ENCODE measurements at regions not wholly inside any gene's neighbourhood (a gene's known extent, or its start where the extent isn't known, plus 50 kb on each side); places are given as distances from the start of the nearest gene placed in this dataset.

- TF ChIP-seq REST (IDR thresholded peaks at IDR 0.05; ENCODE audit: low read depth) (no peak), RAD21 (IDR thresholded peaks at IDR 0.05; ENCODE audit: low read depth) (no peak), SP1 (IDR thresholded peaks at IDR 0.05; ENCODE audit: low read depth) (no peak), EZH2 (IDR thresholded peaks at IDR 0.05) (no peak), MAX (IDR thresholded peaks at IDR 0.05) (no peak)
Observed at GRCh38 chr14:40292664-40293063, 860.4 kb upstream of the FBXO33 start (continued).

DNA sequence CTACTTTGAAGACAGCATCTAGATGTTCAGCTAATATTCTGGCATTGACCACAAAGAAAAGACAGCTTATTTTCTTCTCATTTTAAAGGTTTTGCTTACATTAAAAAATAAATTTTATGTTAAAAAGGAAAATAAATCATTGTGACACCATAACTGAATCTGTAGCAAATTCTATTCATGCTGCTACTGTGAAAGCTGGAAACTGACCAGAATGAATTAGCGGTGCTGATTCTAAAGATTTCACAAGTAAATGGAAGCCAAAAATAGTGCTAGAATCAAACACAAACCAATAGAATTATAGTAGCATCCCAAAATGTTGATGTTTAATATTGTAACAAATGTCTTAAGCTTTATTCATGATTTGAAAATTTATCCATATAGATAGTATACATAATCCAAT lies 850.0 kb upstream of the FBXO33 start:
- H3K4me3 ChIP-seq (replicated peaks in 1 of 2; ENCODE audit: low read depth in 1 of 2, low read length in 2 of 2), result no peak overlapping the region
- H4K20me1 ChIP-seq (ENCODE audit: insufficient read depth), result no peaks in the 10 kb centered on the region
- H3K9me2 ChIP-seq (ENCODE audit: insufficient read depth), result no peaks in the 10 kb centered on the region
- no TSS peak for BruUV-seq (replicated peaks)
- no peak overlapping the region for H3K27ac ChIP-seq (ENCODE audit: low read depth, low read length)
- no peak overlapping the region for H2AFZ ChIP-seq (ENCODE audit: low read depth, low read length, poor library complexity, severe bottlenecking)
- RAD21 ChIA-PET (ENCODE audit: low non-redundant PET in 1 of 2, low total read pairs in 2 of 2, uncharacterized antibody in 2 of 2, unreplicated experiment in 2 of 2), result interaction anchor here in 1 of 2 experiments (0.6 kb wide), 1 partner anchor 135 kb away, joined by 3 read pairs; no protein-coding TSS in a partner anchor
- H3K9ac ChIP-seq (ENCODE audit: low read length), result no peak overlapping the region
- intact Hi-C loops (cut with micrococcal nuclease), result no loop called here
- CTCF ChIA-PET, result interaction anchor here (0.6 kb wide), 1 partner anchor 217 kb away, joined by 5 read pairs; no protein-coding TSS in a partner anchor
- ATAC-seq, result no peak
- no peak overlapping the region for H3K4me2 ChIP-seq (ENCODE audit: low read length)
- no peaks in the 10 kb centered on the region for H3K9me3 ChIP-seq (ENCODE audit: control insufficient read depth in 1 of 2, insufficient read depth in 1 of 2, low read depth in 1 of 2, low read length in 2 of 2)
- no peaks in the 10 kb centered on the region for H3K4me1 ChIP-seq (ENCODE audit: control insufficient read depth in 1 of 2, insufficient read depth in 2 of 2, low read length in 2 of 2)
- POLR2A ChIA-PET, result no interaction called here
- no peaks in the 10 kb centered on the region for H3K27me3 ChIP-seq (ENCODE audit: insufficient read depth, low read length)
- no peak for DNase-seq (ENCODE audit: low read depth, low spot score)
- no peaks in the 10 kb centered on the region for H3K36me3 ChIP-seq (ENCODE audit: control insufficient read depth in 1 of 2, insufficient read depth in 2 of 2, low read length in 2 of 2)
- H3K79me2 ChIP-seq (ENCODE audit: insufficient read depth, low read length), result no peaks in the 10 kb centered on the region
- no peak for TF ChIP-seq CEBPB (IDR thresholded peaks at IDR 0.05; ENCODE audit: low read depth)
- TF ChIP-seq FOSL1 (IDR thresholded peaks at IDR 0.05; ENCODE audit: low read depth), result no peak
- TF ChIP-seq, protein P1, sequence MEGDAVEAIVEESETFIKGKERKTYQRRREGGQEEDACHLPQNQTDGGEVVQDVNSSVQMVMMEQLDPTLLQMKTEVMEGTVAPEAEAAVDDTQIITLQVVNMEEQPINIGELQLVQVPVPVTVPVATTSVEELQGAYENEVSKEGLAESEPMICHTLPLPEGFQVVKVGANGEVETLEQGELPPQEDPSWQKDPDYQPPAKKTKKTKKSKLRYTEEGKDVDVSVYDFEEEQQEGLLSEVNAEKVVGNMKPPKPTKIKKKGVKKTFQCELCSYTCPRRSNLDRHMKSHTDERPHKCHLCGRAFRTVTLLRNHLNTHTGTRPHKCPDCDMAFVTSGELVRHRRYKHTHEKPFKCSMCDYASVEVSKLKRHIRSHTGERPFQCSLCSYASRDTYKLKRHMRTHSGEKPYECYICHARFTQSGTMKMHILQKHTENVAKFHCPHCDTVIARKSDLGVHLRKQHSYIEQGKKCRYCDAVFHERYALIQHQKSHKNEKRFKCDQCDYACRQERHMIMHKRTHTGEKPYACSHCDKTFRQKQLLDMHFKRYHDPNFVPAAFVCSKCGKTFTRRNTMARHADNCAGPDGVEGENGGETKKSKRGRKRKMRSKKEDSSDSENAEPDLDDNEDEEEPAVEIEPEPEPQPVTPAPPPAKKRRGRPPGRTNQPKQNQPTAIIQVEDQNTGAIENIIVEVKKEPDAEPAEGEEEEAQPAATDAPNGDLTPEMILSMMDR (IDR thresholded peaks at IDR 0.05 in 2 of 3, conservative IDR thresholded peaks at IDR 0.05 in 1 of 3; ENCODE audit: borderline replicate concordance in 1 of 3, insufficient read depth in 1 of 3, low read depth in 2 of 3, low read length in 2 of 3), result no peak
- no peak for TF ChIP-seq CBX3 (IDR thresholded peaks at IDR 0.05; ENCODE audit: low read depth)
- no peak for TF ChIP-seq SRF (IDR thresholded peaks at IDR 0.05; ENCODE audit: low read depth)
- no peak for TF ChIP-seq ZBTB33 (IDR thresholded peaks at IDR 0.05; ENCODE audit: extremely low read depth, insufficient replicate concordance, low read length)
- no peak for TF ChIP-seq ATF3 (IDR thresholded peaks at IDR 0.05)
- TF ChIP-seq SIN3A (IDR thresholded peaks at IDR 0.05; ENCODE audit: low read depth), result no peak
- no peak for TF ChIP-seq YY1 (IDR thresholded peaks at IDR 0.05; ENCODE audit: extremely low read depth, insufficient replicate concordance, low read depth, low read length)
